ENCODE measurements at regions not wholly inside any gene's neighbourhood (a gene's known extent, or its start where the extent isn't known, plus 50 kb on each side); places are given as distances from the start of the nearest gene placed in this dataset.
"Not testable (repeated sequence)": the region's sequence is repeated elsewhere in the genome, so short reads cannot be mapped to it uniquely, and the experiment has no call there.

DNA sequence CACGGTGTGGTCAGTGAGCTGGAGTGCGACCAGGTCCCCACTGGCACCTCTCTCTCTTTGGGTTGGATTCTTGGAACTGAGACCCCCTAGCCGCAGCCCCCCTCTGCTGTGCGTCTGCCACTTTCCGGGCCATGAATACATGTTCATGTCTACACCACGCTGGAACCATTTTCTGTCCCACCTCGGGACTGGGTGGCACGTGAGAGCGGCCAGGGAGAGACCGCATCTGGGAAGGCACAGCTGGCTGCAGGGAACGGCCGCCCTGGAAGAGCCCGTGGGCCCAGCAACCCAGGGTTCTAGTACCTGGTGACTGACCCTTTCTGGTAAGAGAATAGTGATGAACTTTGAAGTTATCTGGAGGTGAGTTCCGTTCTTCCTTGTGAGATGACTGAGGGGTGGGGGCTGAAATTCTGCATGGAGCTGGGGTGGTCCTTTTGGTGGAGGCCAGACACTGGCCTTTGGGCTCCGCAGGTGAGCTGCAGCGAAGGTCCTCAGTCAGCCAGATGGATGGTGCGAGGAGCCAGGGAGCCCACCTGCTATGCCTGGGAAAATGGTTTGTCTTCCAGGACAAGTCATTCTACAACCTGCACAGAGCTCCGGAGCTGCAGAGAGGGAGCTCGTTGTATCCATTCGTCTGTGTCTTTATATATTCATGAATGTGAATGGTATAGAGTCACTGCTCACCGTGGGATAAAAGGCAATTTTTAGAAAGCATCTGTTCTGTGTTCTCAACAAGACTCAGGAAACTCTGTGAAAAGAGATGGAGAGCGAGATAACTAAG, 223.5 kb downstream of the NDUFA10 start:
- DNase-seq, result no peak

- DNase-seq, result no peak
Observed at GRCh38 chr2:239800785-239801386, 224.3 kb downstream of the NDUFA10 start.

DNA sequence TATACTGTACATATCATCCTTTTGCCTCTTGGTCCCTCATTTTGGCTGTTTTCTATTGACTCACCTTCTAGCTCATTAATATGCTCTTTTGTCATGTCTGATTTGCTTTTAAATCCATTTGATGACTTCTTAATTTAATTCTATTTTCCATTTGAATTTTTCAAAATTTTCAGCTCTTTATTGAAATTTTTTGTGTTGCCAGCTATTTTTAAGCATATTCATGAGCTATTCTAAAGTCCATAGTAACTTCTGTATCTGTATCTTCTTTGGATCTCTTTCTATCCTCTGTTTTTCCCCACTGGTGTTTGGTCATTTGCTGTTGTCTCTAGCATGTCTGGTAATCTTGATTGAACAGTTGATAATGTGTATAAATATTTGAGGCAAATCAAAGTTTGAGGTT, 227.8 kb downstream of the NDUFA10 start:
- DNase-seq, result no peak

DNA sequence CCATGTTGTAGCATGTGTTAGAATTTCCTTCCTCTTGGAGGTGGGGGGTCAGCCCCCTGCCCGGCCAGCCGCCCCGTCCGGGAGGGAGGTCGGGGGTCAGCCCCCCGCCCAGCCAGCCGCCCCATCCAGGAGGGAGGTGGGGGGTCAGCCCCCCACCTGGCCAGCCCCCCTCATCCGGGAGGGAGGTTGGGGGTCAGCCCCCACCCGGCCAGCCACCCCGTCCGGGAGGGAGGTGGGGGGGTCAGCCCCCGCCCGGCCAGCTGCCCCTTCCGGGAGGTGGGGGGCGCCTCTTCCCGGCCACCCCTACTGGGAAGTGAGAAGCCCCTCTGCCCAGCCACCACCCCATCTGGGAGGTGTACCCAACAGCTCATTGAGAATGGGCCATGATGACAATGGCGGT, 229.4 kb downstream of the NDUFA10 start:
- DNase-seq, result not testable (repeated sequence)

GRCh38 chr2:239793836-239794235, 231.3 kb downstream of the NDUFA10 start:
- no peak for DNase-seq

DNA sequence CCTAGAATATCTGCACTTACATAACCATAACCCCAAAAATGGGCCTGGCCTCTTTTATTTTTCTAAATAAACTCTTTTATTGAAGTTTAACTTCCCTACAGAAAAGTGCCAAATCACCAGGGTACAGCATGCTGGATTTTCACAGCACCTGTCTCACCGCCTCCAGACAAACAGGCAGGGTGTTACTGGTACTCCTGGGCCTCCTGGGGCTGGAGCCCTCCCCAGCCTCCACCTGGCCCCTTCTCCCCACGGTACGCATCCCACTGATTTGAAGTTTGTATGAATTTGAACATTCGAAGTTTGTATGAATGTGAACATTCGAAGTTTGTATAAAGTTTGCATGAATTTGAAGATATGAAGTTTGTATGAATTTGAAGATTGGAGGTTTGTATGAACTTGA, 232.1 kb downstream of the NDUFA10 start:
- no peak for DNase-seq

- DNase-seq, result no peak
Observed at GRCh38 chr2:239792405-239793084, 232.6 kb downstream of the NDUFA10 start.

DNA sequence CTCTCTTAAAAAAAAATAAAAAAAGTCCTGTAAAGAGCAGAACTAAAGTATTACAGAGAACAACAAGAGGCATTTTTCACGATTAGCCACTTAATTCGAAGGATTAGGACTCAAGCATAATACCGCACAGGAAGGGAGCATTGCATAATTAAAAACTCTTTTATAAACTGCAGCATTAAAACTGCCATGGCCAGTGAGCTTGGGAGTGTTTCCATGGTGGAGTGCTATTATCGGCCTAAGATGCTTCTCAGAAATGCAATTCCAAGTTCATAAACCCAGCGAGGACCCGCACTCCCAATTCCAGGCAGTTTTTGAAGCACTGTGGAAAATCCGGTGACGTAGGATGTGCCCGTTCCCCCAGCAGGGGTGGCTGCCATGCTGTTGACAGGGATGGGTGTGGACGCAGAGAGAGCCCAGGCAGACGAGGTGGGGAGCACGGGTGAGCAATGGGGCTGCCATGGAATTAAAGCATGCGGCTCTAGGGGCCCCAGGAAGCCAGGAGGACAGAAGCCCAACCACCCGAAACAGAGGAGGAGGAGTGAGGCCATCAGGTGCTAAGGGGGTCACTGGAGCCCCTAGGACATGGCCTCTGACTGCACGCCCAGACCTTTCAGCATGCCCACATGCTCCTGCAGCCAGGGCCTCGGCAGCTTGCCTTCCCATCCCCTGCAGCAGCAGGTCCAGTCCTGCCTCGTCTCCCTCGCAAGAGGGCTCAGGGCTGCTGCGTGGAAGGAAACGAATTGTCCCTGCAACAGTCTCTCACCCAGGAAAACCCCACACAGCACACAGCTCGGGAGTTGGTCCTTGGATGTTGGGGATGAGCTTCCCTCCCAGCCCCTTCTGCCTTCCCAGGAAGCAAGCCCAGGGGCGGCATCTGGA, 233.4 kb downstream of the NDUFA10 start:
- no peak for DNase-seq

GRCh38 chr2:239790721-239791120, 234.4 kb downstream of the NDUFA10 start:
- DNase-seq, result no peak

- no peak for DNase-seq
Observed at GRCh38 chr2:239790313-239790712, 234.8 kb downstream of the NDUFA10 start.

DNA sequence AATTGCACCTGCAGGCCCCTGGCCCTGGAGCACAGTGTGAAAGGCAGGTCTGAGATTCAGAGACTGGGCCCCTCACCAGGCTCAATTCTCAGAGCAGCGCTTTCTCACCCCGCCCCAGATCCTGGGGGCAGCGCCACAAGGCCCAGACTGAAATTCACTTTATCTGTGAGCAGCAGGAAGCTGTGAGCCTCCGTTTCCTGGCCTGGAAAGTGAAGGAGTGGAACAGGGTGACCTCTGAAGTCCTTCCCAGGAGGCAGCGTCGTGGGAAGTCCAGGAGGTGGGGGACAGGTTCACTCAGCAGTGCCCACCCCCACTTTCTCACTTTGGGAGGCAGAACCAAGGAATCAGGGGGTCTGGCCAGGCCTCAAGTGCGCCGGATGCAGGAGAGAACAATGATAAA, 235.4 kb downstream of the NDUFA10 start:
- no peak for DNase-seq

DNA sequence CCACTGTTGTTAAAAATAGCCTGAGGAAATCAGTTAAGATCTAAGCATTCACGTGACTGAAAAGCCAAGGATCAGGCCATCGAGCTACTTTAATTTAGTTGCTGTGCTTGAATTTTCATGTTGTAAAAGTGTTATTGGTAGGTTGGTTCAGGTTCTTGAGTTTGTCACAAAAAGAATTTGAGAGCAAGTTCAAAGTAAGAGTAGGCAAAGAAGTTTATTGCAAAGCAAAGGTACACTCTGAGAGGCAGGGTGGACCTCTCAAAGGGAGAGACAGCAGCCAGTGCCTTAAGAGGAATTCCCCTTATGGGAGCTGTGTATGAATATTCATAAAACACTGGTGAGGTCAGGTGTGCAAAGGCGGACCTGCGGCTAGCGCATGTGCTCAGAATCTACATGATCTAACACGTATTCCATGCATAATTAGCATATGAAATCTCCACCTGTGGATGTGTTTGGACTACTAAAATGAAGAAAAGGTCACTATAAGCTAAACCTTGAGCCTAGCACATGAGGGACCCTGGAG, 236.5 kb downstream of the NDUFA10 start:
- no peak for DNase-seq

- DNase-seq, result no peak
Observed at GRCh38 chr2:239787538-239788050, 237.5 kb downstream of the NDUFA10 start.

DNA sequence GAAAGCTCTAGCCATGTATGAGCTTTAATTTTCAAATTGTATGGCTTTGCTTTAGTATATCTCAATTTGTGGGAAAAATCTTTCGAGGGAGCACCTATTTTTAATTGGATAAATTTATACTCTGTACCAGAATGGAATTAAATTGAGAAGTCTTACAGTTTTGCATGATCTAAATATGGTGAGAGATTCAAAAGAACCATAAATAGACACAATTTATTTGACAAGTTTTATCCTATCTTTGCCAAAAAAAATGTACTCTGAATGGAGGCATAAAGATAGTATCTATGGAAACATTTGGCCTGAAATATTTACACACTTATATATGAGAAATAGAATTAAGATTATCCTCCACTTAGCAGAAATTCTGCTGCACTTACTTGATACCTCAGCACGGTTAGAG, 238.4 kb downstream of the NDUFA10 start:
- DNase-seq, result no peak

- DNase-seq, result no peak
Observed at GRCh38 chr2:239781454-239781853, 243.7 kb downstream of the NDUFA10 start.

GRCh38 chr2:239780236-239780994, 244.7 kb downstream of the NDUFA10 start:
- DNase-seq, result no peak

DNA sequence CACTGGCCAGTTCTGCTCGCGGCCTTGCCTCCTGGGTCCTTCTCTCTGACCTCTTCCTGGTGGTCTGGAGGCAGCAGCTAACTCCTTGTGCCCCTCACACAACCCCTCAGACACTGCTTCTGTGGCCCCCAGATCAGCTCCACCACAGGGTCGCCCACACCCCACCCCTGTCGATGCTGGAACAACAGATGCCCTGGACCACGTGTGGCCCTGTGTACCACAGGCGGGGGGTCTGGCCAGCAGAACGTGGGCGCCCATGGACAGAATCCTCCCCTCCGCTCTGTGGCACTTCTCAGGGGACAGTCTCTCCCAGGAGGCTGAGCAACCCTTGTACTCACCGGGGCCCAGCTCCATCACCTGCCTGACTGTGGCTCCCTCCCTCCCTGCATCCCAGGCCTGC, 245.6 kb downstream of the NDUFA10 start:
- DNase-seq, result no peak

DNA sequence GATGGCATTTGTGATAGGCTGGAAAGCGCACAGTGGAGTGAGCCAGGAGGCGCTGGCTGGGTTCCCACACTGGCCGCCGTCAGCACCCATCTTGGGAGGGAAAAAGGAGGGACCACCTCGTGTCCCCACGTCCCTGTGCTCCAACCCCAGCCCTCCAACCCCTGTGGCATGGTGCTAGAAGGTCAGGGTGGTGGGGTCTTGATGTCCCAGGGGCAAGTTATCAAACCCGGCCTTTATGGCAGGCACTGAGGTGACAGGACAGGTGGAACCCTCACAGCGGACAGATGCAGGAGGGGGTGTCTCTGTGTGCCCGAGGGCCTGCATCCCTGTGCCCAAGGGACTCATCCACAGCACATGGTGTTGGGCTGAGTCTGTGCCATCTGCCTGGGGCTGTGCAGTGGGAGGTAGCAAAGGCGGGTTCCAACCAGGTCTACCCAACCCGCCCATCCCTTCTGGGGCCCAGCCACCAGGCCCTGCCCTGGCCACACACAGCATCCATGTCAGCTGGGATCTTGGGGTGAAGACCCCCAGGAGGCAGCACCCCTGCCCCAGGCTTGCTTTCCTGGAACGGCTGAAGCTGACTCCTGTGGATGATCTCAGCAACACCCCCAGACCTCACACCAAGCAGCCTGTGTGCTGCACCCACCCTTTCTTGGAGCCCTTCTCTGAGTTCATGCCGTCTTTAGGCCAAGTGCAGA, 246.1 kb downstream of the NDUFA10 start:
- no peak for DNase-seq

GRCh38 chr2:239778042-239778851, 246.9 kb downstream of the NDUFA10 start:
- DNase-seq, result no peak

- no peak for DNase-seq
Observed at GRCh38 chr2:239777219-239777618, 247.9 kb downstream of the NDUFA10 start.

Measured in activated CD4-positive, alpha-beta T cell treated with anti-CD3 and anti-CD28 coated beads for 4 hours (primary cell).